Fibroblast of the aortic adventitia (primary cell): ENCODE measurements at regions not wholly inside any gene's neighbourhood (a gene's known extent, or its start where the extent isn't known, plus 50 kb on each side); places are given as distances from the start of the nearest gene placed in this dataset.

ENCODE experiments used
- DNase-seq: peaks from one replicate; pipeline ENCODE4 v3.0.0-alpha.2; 2010; ENCODE audit warnings: low read depth
- H3K4me3 ChIP-seq: 2 replicates; pipeline ENCODE4 v1.5.1; 2011; ENCODE audit warnings: low read depth, mild to moderate bottlenecking, control low read depth, low read length, moderate library complexity
- CTCF ChIP-seq: IDR thresholded peaks from 2 replicates; pipeline ENCODE4 v1.5.1; 2011; ENCODE audit warnings: mild to moderate bottlenecking, low read length, control low read depth, inconsistent platforms; ENCODE audit not compliant: insufficient read depth

- TF ChIP-seq CTCF, result no peak
- no peak overlapping the region for H3K4me3 ChIP-seq
- no peak for DNase-seq
Measured at GRCh38 chr15:62553911-62554563, 389.0 kb upstream of the C2CD4B start.

GRCh38 chr15:62558640-62559380 is 393.7 kb upstream of the C2CD4B start:
- no peak for TF ChIP-seq CTCF
- H3K4me3 ChIP-seq, result peak overlapping the region; percentile 3
- DNase-seq, result peak; percentile 90

GRCh38 chr15:62559381-62559733 is 394.3 kb upstream of the C2CD4B start:
- DNase-seq, result no peak
- no peak for TF ChIP-seq CTCF
- no peak overlapping the region for H3K4me3 ChIP-seq

- no peak for DNase-seq
- TF ChIP-seq CTCF, result no peak
- no peak overlapping the region for H3K4me3 ChIP-seq
Measured at GRCh38 chr15:62561059-62561519, 396.0 kb upstream of the C2CD4B start.

- no peak for TF ChIP-seq CTCF
- no peak for DNase-seq
Measured at GRCh38 chr15:62561571-62561970, 396.5 kb upstream of the C2CD4B start.

GRCh38 chr15:62564886-62565633 is 400.0 kb upstream of the C2CD4B start:
- DNase-seq, result no peak
- no peak for TF ChIP-seq CTCF
- no peak overlapping the region for H3K4me3 ChIP-seq

More at GRCh38 chr15:62561571-62561970, 396.5 kb upstream of the C2CD4B start:
- H3K4me3 ChIP-seq, result no peak overlapping the region
